Activated T-cell treated with anti-CD3 and anti-CD28 coated beads, Interleukin-2, amount 50 U/mL, for 4 hours (primary cell): ENCODE measurements at regions not wholly inside any gene's neighbourhood (a gene's known extent, or its start where the extent isn't known, plus 50 kb on each side); places are given as distances from the start of the nearest gene placed in this dataset.
"Not testable (repeated sequence)": the region's sequence is repeated elsewhere in the genome, so short reads cannot be mapped to it uniquely, and the experiment has no call there.

ENCODE experiments used
- ATAC-seq, 2 donors: fragments of 200-7000 bp; cut with Tn5 transposase; one replicate each; pipeline ENCODE4 v1.10.0; 2021
- DNase-seq: peaks from one replicate; pipeline ENCODE4 v3.0.0-alpha.2; 2020
- H3K27me3 Mint-ChIP-seq: one replicate; pipeline ENCODE4 v1.8.0; 2021; ENCODE audit warnings: low read depth, mixed read lengths
- H3K36me3 Mint-ChIP-seq: one replicate; pipeline ENCODE4 v1.8.0; 2022; ENCODE audit warnings: mixed read lengths; ENCODE audit not compliant: insufficient read depth
- H3K4me1 Mint-ChIP-seq: one replicate; pipeline ENCODE4 v1.8.0; 2021; ENCODE audit warnings: low read depth, mixed read lengths
- H3K4me3 Mint-ChIP-seq: one replicate; pipeline ENCODE4 v1.8.0; 2021; ENCODE audit warnings: mild to moderate bottlenecking, moderate library complexity, mixed read lengths
- H3K9me3 Mint-ChIP-seq: one replicate; pipeline ENCODE4 v1.8.0; 2021; ENCODE audit warnings: mixed read lengths

GRCh38 chrX:78822157-78822690, 74.7 kb downstream of the LPAR4 start:
- Mint-ChIP-seq H3K4me1 (no peaks in the 10 kb centered on the region), H3K27me3 (no peaks in the 10 kb centered on the region), H3K4me3 (no peak overlapping the region), H3K9me3 (no peaks in the 10 kb centered on the region), H3K36me3 (no peaks in the 10 kb centered on the region)
- ATAC-seq, result no peak
- DNase-seq, result no peak

GRCh38 chrX:78831523-78831922, 84.0 kb downstream of the LPAR4 start:
- DNase-seq, result no peak
- Mint-ChIP-seq H3K4me1 (no peaks in the 10 kb centered on the region), H3K36me3 (no peaks in the 10 kb centered on the region), H3K9me3 (no peaks in the 10 kb centered on the region), H3K4me3 (no peak overlapping the region), H3K27me3 (no peaks in the 10 kb centered on the region)
- no peak for ATAC-seq

GRCh38 chrX:78838709-78839108, 91.2 kb downstream of the LPAR4 start:
- H3K4me1 Mint-ChIP-seq, result no peaks in the 10 kb centered on the region
- no peak for ATAC-seq
- H3K4me3 Mint-ChIP-seq, result no peak overlapping the region
- DNase-seq, result no peak
- no peaks in the 10 kb centered on the region for H3K27me3 Mint-ChIP-seq
- H3K9me3 Mint-ChIP-seq, result no peaks in the 10 kb centered on the region
- no peaks in the 10 kb centered on the region for H3K36me3 Mint-ChIP-seq

GRCh38 chrX:78839711-78840110, 92.2 kb downstream of the LPAR4 start:
- no peaks in the 10 kb centered on the region for H3K27me3 Mint-ChIP-seq
- DNase-seq (no peak), ATAC-seq (no peak)
- no peaks in the 10 kb centered on the region for H3K4me1 Mint-ChIP-seq
- H3K36me3 Mint-ChIP-seq, result no peaks in the 10 kb centered on the region
- no peak overlapping the region for H3K4me3 Mint-ChIP-seq
- H3K9me3 Mint-ChIP-seq, result no peaks in the 10 kb centered on the region

- H3K36me3 Mint-ChIP-seq, H3K4me1 Mint-ChIP-seq, H3K27me3 Mint-ChIP-seq, H3K9me3 Mint-ChIP-seq, DNase-seq, H3K4me3 Mint-ChIP-seq, ATAC-seq: not testable (repeated sequence)
These were observed 96.7 kb downstream of the LPAR4 start for GRCh38 chrX:78844218-78844617.

- not testable (repeated sequence) for DNase-seq, ATAC-seq, H3K4me3 Mint-ChIP-seq, H3K36me3 Mint-ChIP-seq, H3K4me1 Mint-ChIP-seq, H3K27me3 Mint-ChIP-seq
- peaks cover 26% of the 10 kb centered on the region for H3K9me3 Mint-ChIP-seq
These were observed 63.9 kb upstream of the P2RY10 start for GRCh38 chrX:78881248-78881647.

- DNase-seq (no peak), ATAC-seq (peak in 1 of 2 donors; percentile 18)
- no peaks in the 10 kb centered on the region for H3K36me3 Mint-ChIP-seq
- H3K27me3 Mint-ChIP-seq, result no peaks in the 10 kb centered on the region
- no peak overlapping the region for H3K4me3 Mint-ChIP-seq
- peaks cover 4% of the 10 kb centered on the region for H3K9me3 Mint-ChIP-seq
- H3K4me1 Mint-ChIP-seq, result peaks cover 5% of the 10 kb centered on the region
These were observed 58.6 kb upstream of the P2RY10 start for GRCh38 chrX:78886550-78886949.
